ENCODE measurements at regions not wholly inside any gene's neighbourhood (a gene's known extent, or its start where the extent isn't known, plus 50 kb on each side); places are given as distances from the start of the nearest gene placed in this dataset.

GRCh38 chr1:90161625-90162024, 166.7 kb downstream of the ZNF326 start:
- Histone ChIP-seq H3K4me2 (ENCODE audit: low read length) (no peak overlapping the region), H3K27me3 (ENCODE audit: insufficient read depth, low read length) (no peaks in the 10 kb centered on the region), H3K9me3 (ENCODE audit: low read length) (no peaks in the 10 kb centered on the region), H3K4me1 (ENCODE audit: insufficient read depth, low read length, severe bottlenecking) (no peaks in the 10 kb centered on the region), H3K79me2 (ENCODE audit: insufficient read depth, low read length) (no peaks in the 10 kb centered on the region), H3K4me3 (ENCODE audit: low read depth, low read length, poor library complexity, severe bottlenecking) (no peak overlapping the region), H3F3A (ENCODE audit: insufficient read depth, low read length) (no peaks in the 10 kb centered on the region), H3K27ac (ENCODE audit: low read depth, low read length, poor library complexity, severe bottlenecking) (no peak overlapping the region), H3K9ac (ENCODE audit: low read length) (no peak overlapping the region), H2AFZ (ENCODE audit: low read length) (no peak overlapping the region), H3K36me3 (ENCODE audit: insufficient read depth, low read length) (no peaks in the 10 kb centered on the region), H3K9me2 (ENCODE audit: low read depth, low read length) (no peaks in the 10 kb centered on the region), H4K20me1 (ENCODE audit: insufficient read depth, low read length) (no peaks in the 10 kb centered on the region)
- TF ChIP-seq EZH2 (IDR thresholded peaks at IDR 0.05; ENCODE audit: borderline replicate concordance, low read length) (no peak), CTCF (IDR thresholded peaks at IDR 0.05; ENCODE audit: low read length) (no peak)

- no peak overlapping the region for H3K27ac ChIP-seq (ENCODE audit: low read depth, low read length, poor library complexity, severe bottlenecking)
- no peak overlapping the region for H3K4me2 ChIP-seq (ENCODE audit: low read length)
- H3K4me1 ChIP-seq (ENCODE audit: insufficient read depth, low read length, severe bottlenecking): no peaks in the 10 kb centered on the region
- H3K79me2 ChIP-seq (ENCODE audit: insufficient read depth, low read length): no peaks in the 10 kb centered on the region
- H2AFZ ChIP-seq (ENCODE audit: low read length): no peak overlapping the region
- no peaks in the 10 kb centered on the region for H4K20me1 ChIP-seq (ENCODE audit: insufficient read depth, low read length)
- H3K9ac ChIP-seq (ENCODE audit: low read length): no peak overlapping the region
- no peaks in the 10 kb centered on the region for H3K27me3 ChIP-seq (ENCODE audit: insufficient read depth, low read length)
- no peaks in the 10 kb centered on the region for H3K36me3 ChIP-seq (ENCODE audit: insufficient read depth, low read length)
- TF ChIP-seq CTCF (IDR thresholded peaks at IDR 0.05; ENCODE audit: low read length) (no peak), EZH2 (IDR thresholded peaks at IDR 0.05; ENCODE audit: borderline replicate concordance, low read length) (no peak)
- no peaks in the 10 kb centered on the region for H3K9me3 ChIP-seq (ENCODE audit: low read length)
- H3F3A ChIP-seq (ENCODE audit: insufficient read depth, low read length): no peaks in the 10 kb centered on the region
- H3K9me2 ChIP-seq (ENCODE audit: low read depth, low read length): no peaks in the 10 kb centered on the region
- H3K4me3 ChIP-seq (ENCODE audit: low read depth, low read length, poor library complexity, severe bottlenecking): no peak overlapping the region
Measured at GRCh38 chr1:90155721-90156487, 161.0 kb downstream of the ZNF326 start.

GRCh38 chr1:90154711-90155110, 159.8 kb downstream of the ZNF326 start:
- H3F3A ChIP-seq (ENCODE audit: insufficient read depth, low read length): no peaks in the 10 kb centered on the region
- no peaks in the 10 kb centered on the region for H4K20me1 ChIP-seq (ENCODE audit: insufficient read depth, low read length)
- no peak for TF ChIP-seq CTCF (IDR thresholded peaks at IDR 0.05; ENCODE audit: low read length)
- TF ChIP-seq EZH2 (IDR thresholded peaks at IDR 0.05; ENCODE audit: borderline replicate concordance, low read length): no peak
- no peaks in the 10 kb centered on the region for H3K4me1 ChIP-seq (ENCODE audit: insufficient read depth, low read length, severe bottlenecking)
- no peaks in the 10 kb centered on the region for H3K27me3 ChIP-seq (ENCODE audit: insufficient read depth, low read length)
- no peaks in the 10 kb centered on the region for H3K9me3 ChIP-seq (ENCODE audit: low read length)
- no peak overlapping the region for H3K27ac ChIP-seq (ENCODE audit: low read depth, low read length, poor library complexity, severe bottlenecking)
- no peaks in the 10 kb centered on the region for H3K9me2 ChIP-seq (ENCODE audit: low read depth, low read length)
- H3K79me2 ChIP-seq (ENCODE audit: insufficient read depth, low read length): no peaks in the 10 kb centered on the region
- no peaks in the 10 kb centered on the region for H3K36me3 ChIP-seq (ENCODE audit: insufficient read depth, low read length)
- no peak overlapping the region for H3K4me2 ChIP-seq (ENCODE audit: low read length)
- no peak overlapping the region for H3K4me3 ChIP-seq (ENCODE audit: low read depth, low read length, poor library complexity, severe bottlenecking)
- no peak overlapping the region for H3K9ac ChIP-seq (ENCODE audit: low read length)
- no peak overlapping the region for H2AFZ ChIP-seq (ENCODE audit: low read length)
